GM20431 (cell line): ENCODE measurements at regions not wholly inside any gene's neighbourhood (a gene's known extent, or its start where the extent isn't known, plus 50 kb on each side); places are given as distances from the start of the nearest gene placed in this dataset.

Experiments
- in situ Hi-C: fragments of 300-500 bp; cut with MseI, MboI; formaldehyde crosslinking; loops from one replicate; pipeline ENCODE4 v1.15.0; 2020; ENCODE audit warnings: low sequenced_read_pairs; ENCODE audit not compliant: unreplicated experiment

- in situ Hi-C loops: no loop called here
These were observed 163.2 kb downstream of the RSL24D1 start for GRCh38 chr15:55033574-55033973.

- in situ Hi-C loops: no loop called here
These were observed 165.0 kb downstream of the RSL24D1 start for GRCh38 chr15:55031727-55032126.

GRCh38 chr15:55026381-55026780 is 170.4 kb downstream of the RSL24D1 start:
- in situ Hi-C loops: no loop called here

GRCh38 chr15:55017635-55018034 is 179.1 kb downstream of the RSL24D1 start:
- in situ Hi-C loops: no loop called here

GRCh38 chr15:55016225-55016624 is 180.5 kb downstream of the RSL24D1 start:
- in situ Hi-C loops: no loop called here

- in situ Hi-C loops: no loop called here
These were observed 181.7 kb downstream of the RSL24D1 start for GRCh38 chr15:55015093-55015445.

GRCh38 chr15:55014391-55015092 is 182.2 kb downstream of the RSL24D1 start:
- in situ Hi-C loops: no loop called here

GRCh38 chr15:55008421-55008820 is 188.3 kb downstream of the RSL24D1 start:
- in situ Hi-C loops: no loop called here

- in situ Hi-C loops: no loop called here
These were observed 189.2 kb downstream of the RSL24D1 start for GRCh38 chr15:55007561-55007960.

GRCh38 chr15:55005679-55006078 is 191.1 kb downstream of the RSL24D1 start:
- in situ Hi-C loops: no loop called here

- in situ Hi-C loops: no loop called here
These were observed 192.5 kb downstream of the RSL24D1 start for GRCh38 chr15:55003965-55004873.

GRCh38 chr15:54998661-54999060 is 198.1 kb downstream of the RSL24D1 start:
- in situ Hi-C loops: no loop called here

GRCh38 chr15:54990793-54991192 is 205.9 kb downstream of the RSL24D1 start:
- in situ Hi-C loops: no loop called here

- in situ Hi-C loops: no loop called here
These were observed 208.9 kb downstream of the RSL24D1 start for GRCh38 chr15:54987881-54988280.

- in situ Hi-C loops: no loop called here
These were observed 216.8 kb downstream of the RSL24D1 start for GRCh38 chr15:54979964-54980363.

- in situ Hi-C loops: no loop called here
These were observed 234.1 kb downstream of the RSL24D1 start for GRCh38 chr15:54962637-54963036.

GRCh38 chr15:54960266-54960665 is 236.5 kb downstream of the RSL24D1 start:
- in situ Hi-C loops: no loop called here

GRCh38 chr15:54941417-54941816 is 255.3 kb downstream of the RSL24D1 start:
- in situ Hi-C loops: no loop called here

GRCh38 chr15:54917312-54917711 is 279.4 kb downstream of the RSL24D1 start:
- in situ Hi-C loops: no loop called here

- in situ Hi-C loops: no loop called here
These were observed 281.4 kb downstream of the RSL24D1 start for GRCh38 chr15:54915380-54915779.

GRCh38 chr15:54884312-54884711 is 312.4 kb downstream of the RSL24D1 start:
- in situ Hi-C loops: no loop called here
